ENCODE measurements at regions not wholly inside any gene's neighbourhood (a gene's known extent, or its start where the extent isn't known, plus 50 kb on each side); places are given as distances from the start of the nearest gene placed in this dataset.
"Not testable (repeated sequence)": the region's sequence is repeated elsewhere in the genome, so short reads cannot be mapped to it uniquely, and the experiment has no call there.

GRCh38 chr3:71964170-71964569 is 179.2 kb upstream of the PROK2 start:
- DNase-seq, result no peak

- DNase-seq, result no peak
These were observed 177.8 kb upstream of the PROK2 start for GRCh38 chr3:71962561-71963240.

- DNase-seq, result no peak
These were observed 176.9 kb upstream of the PROK2 start for GRCh38 chr3:71961891-71962290.

- no peak for DNase-seq
These were observed 176.4 kb upstream of the PROK2 start for GRCh38 chr3:71961378-71961777.

GRCh38 chr3:71958533-71958932 is 173.6 kb upstream of the PROK2 start:
- DNase-seq, result no peak

GRCh38 chr3:71956716-71957115 is 171.8 kb upstream of the PROK2 start:
- DNase-seq, result no peak

GRCh38 chr3:71956069-71956340 is 171.1 kb upstream of the PROK2 start:
- DNase-seq, result no peak

- no peak for DNase-seq
These were observed 170.5 kb upstream of the PROK2 start for GRCh38 chr3:71955240-71956068.

GRCh38 chr3:71951842-71952241 is 166.9 kb upstream of the PROK2 start:
- DNase-seq, result no peak

GRCh38 chr3:71951361-71951760 is 166.4 kb upstream of the PROK2 start:
- no peak for DNase-seq

- DNase-seq, result no peak
These were observed 164.5 kb upstream of the PROK2 start for GRCh38 chr3:71949442-71949841.

GRCh38 chr3:71944482-71945065 is 159.6 kb upstream of the PROK2 start:
- DNase-seq, result no peak

- no peak for DNase-seq
These were observed 157.7 kb upstream of the PROK2 start for GRCh38 chr3:71942432-71943187.

- no peak for DNase-seq
These were observed 155.5 kb upstream of the PROK2 start for GRCh38 chr3:71940486-71940885.

- not testable (repeated sequence) for DNase-seq
These were observed 153.1 kb upstream of the PROK2 start for GRCh38 chr3:71938081-71938480.

GRCh38 chr3:71936681-71937080 is 151.7 kb upstream of the PROK2 start:
- DNase-seq, result no peak

GRCh38 chr3:71934520-71935270 is 149.7 kb upstream of the PROK2 start:
- no peak for DNase-seq

GRCh38 chr3:71931922-71932321 is 147.0 kb upstream of the PROK2 start:
- no peak for DNase-seq

- DNase-seq, result no peak
These were observed 145.4 kb upstream of the PROK2 start for GRCh38 chr3:71930056-71930991.

- no peak for DNase-seq
These were observed 143.3 kb upstream of the PROK2 start for GRCh38 chr3:71928212-71928611.

GRCh38 chr3:71927505-71928066 is 142.6 kb upstream of the PROK2 start:
- no peak for DNase-seq

All from CD4-positive, alpha-beta T cell treated with Interleukin-4 for 4 hours (primary cell).